NCI-H2196 (cell line): ENCODE measurements at regions not wholly inside any gene's neighbourhood (a gene's known extent, or its start where the extent isn't known, plus 50 kb on each side); places are given as distances from the start of the nearest gene placed in this dataset.
"Not testable (repeated sequence)": the region's sequence is repeated elsewhere in the genome, so short reads cannot be mapped to it uniquely, and the experiment has no call there.

ENCODE experiments used
- DNase-seq: peaks from one replicate; lab custom pipeline; 2025; ENCODE audit not compliant: unreplicated experiment; lab: John Stamatoyannopoulos, UW

DNA sequence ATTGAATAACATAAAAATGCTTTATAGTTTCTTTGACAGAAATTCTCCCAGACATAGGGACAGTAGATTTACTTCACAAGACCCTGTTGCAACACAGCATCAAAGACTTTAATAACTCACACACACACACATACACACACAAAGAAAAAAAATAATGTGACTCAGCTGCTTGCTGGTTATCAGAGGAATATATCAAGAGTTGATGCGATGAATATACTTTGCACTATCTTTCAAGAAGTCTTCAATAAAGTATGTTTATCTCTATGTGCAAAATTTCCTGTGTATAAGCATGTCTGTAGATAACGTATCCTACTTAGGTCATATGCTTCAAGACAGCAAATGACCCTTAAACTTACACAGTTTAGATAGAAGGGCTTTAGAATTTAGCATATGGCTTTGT, 243.1 kb downstream of the ARL4A start:
- DNase-seq: no peak

GRCh38 chr7:12931465-12931864, 244.0 kb downstream of the ARL4A start:
- DNase-seq: not testable (repeated sequence)

DNA sequence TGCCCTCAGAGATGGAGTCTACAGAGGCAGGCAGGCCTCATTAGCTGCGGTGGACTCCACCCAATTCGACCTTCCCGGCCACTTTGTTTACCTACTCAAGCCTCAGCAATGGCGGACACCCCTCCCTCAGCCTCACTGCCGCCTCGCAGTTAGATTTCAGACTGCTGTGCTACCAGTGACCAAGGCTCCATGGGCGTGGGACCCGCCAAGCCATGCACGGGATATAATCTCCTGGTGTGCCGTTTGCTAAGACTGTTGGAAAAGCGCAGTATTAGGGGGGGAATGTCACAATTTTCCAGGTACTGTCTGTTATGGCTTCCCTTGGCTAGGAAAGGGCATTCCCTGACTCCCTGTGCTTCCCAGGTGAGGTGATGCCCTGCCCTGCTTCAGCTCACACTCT, 252.3 kb downstream of the ARL4A start:
- DNase-seq: no peak

GRCh38 chr7:12941512-12941911, 254.1 kb downstream of the ARL4A start:
- no peak for DNase-seq

DNA sequence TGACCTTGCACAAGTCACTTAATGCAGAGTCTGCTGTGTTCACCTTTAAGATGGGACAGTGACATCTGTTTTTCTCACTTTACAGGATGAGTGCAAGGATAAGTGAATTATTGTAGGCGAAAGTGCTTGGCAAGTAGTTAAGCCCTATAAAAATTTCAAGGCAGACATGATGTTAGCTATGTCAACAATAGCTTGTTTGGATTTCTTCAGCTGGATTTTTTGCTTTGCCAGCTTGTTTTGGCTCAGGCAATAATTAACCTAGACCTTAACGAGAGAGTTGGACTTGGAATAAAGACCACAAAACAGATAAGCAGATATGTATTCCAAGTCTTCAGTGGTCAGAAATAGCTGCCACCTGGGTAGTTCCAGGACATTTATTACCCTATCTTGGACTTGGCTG, 255.2 kb downstream of the ARL4A start:
- DNase-seq: no peak

DNA sequence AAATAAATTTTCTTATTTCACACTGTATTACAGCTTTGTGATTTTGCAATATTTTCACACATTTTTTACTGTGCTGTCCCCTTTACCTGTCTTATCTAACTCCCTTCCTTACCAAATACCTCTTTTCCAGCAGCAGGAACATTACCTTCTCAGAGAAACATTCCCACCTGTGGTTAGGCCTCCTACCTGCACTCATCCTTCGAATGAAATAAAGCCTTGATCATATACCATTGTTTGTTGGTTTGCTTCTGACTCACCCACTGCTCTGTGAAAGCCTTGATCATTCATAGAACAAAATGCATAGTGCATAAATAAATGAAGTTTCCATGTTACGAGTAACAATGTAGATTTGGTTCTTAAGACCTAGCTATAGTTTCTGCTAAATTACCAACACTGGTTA, 256.3 kb downstream of the ARL4A start:
- DNase-seq: no peak

DNA sequence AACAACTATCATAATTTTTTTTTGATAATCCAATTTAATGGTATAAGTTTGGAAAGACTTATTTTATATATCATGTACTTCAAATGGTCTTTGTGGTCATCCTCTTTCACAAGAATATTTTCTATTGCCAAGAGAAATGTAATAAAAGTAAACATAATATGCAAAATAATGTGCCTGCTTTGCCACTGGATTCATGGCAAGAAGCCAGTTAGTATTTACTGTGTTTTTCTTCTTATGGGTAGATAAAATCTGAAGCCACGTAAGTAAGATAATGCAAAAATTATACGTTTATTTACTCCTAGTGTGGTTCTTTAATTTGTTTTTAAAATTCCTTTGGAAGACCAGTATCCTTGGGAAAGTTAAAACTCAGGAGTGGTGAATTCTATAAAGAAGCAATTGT, 258.5 kb downstream of the ARL4A start:
- DNase-seq: no peak

- no peak for DNase-seq
These were observed 260.0 kb downstream of the ARL4A start for GRCh38 chr7:12947465-12947864.

DNA sequence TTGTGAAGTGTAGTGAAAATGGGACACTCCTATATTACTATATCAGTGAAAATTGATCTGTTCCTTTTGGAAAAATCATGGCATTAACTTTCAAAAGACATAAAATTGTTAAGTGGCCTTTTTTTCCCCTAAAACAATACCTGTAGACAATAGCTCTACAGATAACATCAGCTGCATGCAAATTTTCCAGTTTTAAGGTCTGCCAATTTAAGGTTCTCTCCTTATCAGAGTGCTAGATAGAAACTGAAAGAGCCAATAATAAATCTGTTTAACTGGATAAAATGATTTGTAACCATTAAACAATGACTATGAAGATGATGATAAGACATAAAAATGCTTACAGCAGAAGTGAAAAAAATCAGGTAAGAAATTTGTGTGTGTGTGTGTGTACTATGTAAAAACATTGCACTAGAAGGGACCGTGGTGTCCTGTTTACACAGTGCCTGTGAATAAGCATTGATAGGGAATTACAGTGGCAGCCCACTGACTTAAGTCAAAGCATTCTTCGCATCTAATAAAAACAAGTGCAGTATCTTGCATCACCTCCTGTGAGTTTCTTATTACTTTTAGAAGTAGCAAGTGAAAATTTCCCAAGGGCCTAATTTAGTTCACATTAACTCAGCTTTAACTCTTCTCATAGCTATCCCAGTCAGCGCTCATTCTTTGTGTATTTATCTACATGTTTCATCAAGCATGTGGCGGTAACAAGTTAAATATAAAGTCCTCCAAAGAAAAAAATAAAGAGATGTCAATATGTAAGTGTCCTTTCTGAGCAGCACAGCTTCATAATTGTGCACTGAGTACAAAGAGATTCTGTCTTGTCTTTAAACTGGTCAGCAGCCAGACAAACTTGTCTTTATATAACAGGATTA, 261.9 kb downstream of the ARL4A start:
- DNase-seq: no peak

DNA sequence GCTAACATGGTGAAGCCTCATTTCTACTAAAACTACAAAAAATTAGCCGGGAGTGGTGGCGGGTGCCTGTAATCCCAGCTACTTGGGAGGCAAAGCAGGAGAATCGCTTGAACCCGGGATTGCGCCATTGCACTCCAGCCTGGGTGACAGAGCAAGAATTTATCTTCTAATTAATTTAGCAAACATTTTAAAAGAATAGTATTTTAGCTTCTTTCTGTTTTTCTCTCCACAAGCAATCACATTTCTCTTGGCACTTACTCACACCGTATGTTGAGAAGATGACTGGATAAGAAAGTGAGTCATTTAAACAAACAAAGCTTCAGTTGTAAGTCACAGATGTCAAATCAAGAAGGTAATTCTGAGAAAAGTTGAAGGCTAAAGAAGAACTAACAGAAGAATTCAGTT, 264.0 kb downstream of the ARL4A start:
- no peak for DNase-seq

DNA sequence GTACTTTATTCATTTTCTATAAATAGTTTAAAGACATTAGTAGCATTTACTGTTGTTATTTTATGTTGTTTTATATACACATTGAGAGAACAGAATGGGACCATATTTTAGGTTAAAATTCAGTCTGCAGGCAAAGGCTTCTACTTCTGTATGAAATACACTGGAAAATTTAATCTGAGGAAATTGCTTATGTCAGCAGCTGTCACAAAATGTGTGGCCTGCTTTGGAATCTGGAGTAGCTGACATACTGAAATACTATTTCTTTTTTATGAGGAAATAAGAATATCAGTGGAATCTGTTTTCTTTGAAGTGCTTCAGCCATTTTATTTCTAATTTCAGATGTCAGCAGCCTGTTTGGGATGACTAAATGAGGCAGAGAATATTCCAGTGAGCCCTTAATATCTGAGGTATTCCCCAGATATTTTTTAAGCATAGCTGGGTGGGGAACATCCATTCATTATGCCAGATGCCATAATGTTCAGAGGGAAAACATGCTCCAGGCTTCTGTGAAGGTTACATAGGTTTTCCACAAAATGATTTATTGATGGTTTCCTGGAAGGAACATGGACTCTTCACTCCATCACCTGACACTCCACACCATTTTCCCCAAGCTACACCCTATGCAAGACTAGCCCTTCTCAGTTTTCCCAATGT, 267.1 kb downstream of the ARL4A start:
- DNase-seq: no peak

DNA sequence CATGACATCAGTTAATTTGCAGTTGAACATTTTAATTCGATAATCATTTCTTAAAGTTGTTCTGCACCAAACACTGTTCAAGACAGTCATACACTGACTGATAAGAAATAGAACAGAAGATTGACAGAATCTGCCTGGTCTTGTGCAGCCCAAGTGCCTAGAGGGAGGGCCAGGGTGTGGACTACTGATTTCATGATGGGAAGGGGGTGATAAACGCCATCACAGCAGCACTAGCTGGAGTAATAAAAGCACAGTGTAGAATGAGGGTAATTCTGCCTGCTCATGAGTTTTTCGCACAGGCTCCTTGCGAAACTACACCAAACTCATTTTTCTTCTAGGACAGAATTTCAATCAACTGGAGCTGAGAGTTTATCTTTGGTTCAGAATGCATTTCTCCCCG, 270.1 kb downstream of the ARL4A start:
- no peak for DNase-seq

DNA sequence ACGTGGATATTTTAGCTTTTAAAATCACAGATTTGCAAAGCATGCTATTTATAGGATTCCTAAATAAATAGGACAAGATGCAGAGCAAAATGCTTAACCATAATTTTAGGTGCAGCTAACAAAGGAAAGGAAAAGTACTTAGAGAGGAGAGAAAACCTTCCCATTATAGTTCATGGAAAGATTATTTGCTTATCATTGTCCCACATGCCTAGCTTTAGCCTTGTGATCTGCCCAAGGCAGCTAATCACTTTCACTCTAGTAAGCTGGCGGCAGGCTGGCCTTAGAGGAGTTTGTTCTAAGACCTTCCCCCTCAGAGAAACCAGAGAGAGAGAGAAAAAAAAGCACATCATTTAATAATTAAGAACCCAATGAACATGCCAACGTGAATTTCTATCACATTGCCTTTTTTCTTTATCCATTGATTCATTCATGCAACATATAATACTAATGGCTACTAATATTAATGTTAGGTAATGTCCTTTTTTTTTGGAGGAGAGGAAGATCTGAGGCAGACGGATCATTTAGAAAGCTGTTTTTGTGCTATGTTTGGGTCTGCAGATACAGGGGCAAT, 274.6 kb downstream of the ARL4A start:
- no peak for DNase-seq

DNA sequence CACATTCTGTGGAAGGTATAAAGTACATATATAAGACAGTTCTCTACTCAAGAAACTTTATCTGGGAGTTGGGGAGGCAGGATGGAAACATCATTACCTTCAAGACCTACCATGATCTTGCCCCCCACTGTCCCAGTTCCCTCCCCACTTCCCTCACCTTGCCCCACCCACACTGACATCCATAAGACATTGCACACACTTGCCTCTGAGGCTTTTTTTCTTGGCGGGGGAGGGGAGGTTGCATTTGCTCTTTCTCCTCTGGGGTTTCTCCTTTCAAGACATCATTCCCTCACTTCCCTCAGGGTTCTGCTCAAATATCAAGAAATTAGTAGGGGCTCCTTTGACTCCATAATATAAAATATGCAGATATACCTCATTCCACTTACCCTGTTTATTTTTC, 276.0 kb downstream of the ARL4A start:
- DNase-seq: no peak

GRCh38 chr7:12964836-12965235, 277.4 kb downstream of the ARL4A start:
- no peak for DNase-seq

DNA sequence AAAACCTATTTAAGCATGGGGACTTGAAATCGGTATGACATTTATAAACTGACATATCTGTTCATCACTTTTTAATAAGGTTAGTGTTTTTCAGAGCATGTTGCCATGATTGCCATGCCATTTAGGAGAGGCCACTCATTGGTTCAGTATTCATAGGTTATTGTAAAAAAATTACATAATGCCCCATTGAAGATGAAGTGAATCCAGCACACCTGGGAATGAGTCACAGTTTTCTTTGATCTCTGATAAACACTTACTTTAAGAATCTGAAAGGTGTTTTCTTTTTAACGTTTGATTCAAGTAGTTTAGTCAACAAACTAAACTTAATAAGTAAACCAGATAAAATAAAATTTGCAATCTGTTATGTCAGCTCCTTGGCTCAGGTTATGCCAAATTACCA, 278.3 kb downstream of the ARL4A start:
- no peak for DNase-seq

DNA sequence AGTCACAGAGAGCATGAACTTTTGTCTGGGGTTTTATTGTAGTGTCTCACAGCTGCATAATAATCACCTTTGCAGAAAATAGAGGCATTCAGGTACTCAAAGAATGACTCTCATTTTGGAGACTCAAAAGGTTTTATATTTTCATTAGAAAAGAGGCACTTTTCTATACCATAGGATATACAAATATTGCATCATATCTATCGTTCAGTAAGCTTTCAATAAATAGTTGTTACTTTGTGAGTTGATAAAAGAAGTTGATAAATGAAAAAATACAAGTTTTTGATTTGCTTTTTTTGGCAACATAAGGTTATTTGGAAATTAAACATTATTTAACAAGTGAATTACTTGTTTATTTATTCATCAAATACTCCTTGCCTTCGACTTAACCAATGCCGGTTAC, 279.9 kb downstream of the ARL4A start:
- DNase-seq: no peak

DNA sequence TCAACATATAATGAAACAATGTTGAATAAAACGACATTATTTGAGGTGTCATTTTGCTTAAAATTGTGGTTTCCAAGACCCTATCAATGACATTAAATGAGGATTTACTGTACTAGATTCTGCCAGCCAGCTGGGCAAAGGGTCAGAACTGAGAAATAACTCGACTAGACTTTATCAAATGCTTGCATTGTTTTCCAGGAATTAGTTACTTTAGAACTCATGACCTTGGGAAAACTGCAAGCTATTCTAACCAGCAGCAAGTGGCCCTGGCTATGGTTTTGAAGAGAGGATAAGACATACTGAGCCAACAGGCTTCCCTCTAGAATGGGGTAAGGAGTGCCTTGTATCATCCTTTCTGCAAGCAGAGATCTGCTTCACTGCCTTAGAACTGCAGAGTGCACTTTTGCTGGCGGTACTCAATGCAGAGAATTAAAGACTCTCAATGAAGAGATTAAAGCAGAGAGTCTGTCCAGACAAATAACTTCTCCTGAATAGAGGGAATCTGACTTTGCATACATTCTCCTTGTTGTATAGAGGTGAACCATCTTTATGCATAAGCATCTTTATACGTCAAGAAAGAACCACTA, 281.5 kb downstream of the ARL4A start:
- no peak for DNase-seq

DNA sequence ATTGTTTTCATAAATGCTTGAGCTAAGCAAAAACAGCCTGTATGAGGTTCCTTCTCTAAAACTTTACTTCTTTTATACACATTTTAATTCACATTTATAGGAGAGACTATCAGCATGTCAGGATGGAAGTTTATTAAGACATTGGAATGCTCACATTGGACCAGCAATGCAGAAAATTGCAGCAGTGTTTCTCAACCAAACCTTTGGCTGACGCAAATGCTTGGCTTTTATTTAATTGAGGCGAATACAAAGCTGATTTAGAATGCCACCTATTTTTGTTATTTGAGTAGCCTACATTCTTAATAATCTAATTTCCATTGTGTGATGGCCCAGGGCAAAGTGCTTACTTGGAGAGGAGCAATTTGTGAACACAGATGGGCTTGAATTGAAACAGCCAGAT, 283.2 kb downstream of the ARL4A start:
- no peak for DNase-seq

- DNase-seq: no peak
These were observed 287.2 kb downstream of the ARL4A start for GRCh38 chr7:12974451-12975166.

- no peak for DNase-seq
These were observed 288.0 kb downstream of the ARL4A start for GRCh38 chr7:12975412-12975811.
